Skeletal muscle satellite cell (primary cell): ENCODE measurements at regions not wholly inside any gene's neighbourhood (a gene's known extent, or its start where the extent isn't known, plus 50 kb on each side); places are given as distances from the start of the nearest gene placed in this dataset.
A peak's percentile ranks its signal among the peaks of the same experiment; 100 is the strongest.

ENCODE experiments used
- H3K27me3 ChIP-seq: 2 replicates; pipeline ENCODE4 v1.7.0; 2013; ENCODE audit warnings: low read length; ENCODE audit not compliant: control insufficient read depth, insufficient read depth
- H3K36me3 ChIP-seq: 2 replicates; pipeline ENCODE4 v1.7.0; 2013; ENCODE audit warnings: mild to moderate bottlenecking, control low read depth, low read length; ENCODE audit not compliant: insufficient read depth
- H3K4me1 ChIP-seq: 2 replicates; pipeline ENCODE4 v1.7.0; 2013; ENCODE audit warnings: low read length; ENCODE audit not compliant: control insufficient read depth, insufficient read depth
- H3K4me2 ChIP-seq: 2 replicates; pipeline ENCODE4 v1.7.0; 2013; ENCODE audit warnings: mild to moderate bottlenecking, low read length
- H3K4me3 ChIP-seq: 2 replicates; pipeline ENCODE4 v1.7.0; 2013; ENCODE audit warnings: low read length
- H3K9ac ChIP-seq: 2 replicates; pipeline ENCODE4 v1.7.0; 2013; ENCODE audit warnings: mild to moderate bottlenecking, low read depth, low read length, moderate library complexity
- H3K9me3 ChIP-seq: replicated peaks from 2 replicates; pipeline ENCODE4 v1.7.0; 2013; ENCODE audit warnings: mild to moderate bottlenecking, control low read depth, low read length

- no peak overlapping the region for H3K4me2 ChIP-seq
- H3K9me3 ChIP-seq: no peaks in the 10 kb centered on the region
- H3K4me1 ChIP-seq: no peaks in the 10 kb centered on the region
- no peak overlapping the region for H3K4me3 ChIP-seq
- H3K27me3 ChIP-seq: no peaks in the 10 kb centered on the region
- H3K36me3 ChIP-seq: no peaks in the 10 kb centered on the region
- no peak overlapping the region for H3K9ac ChIP-seq
Observed at GRCh38 chr5:145293716-145294115, 541.4 kb downstream of the PRELID2 start.

GRCh38 chr5:145292278-145292677, 542.9 kb downstream of the PRELID2 start:
- no peak overlapping the region for H3K4me2 ChIP-seq
- H3K9ac ChIP-seq: no peak overlapping the region
- no peaks in the 10 kb centered on the region for H3K9me3 ChIP-seq
- H3K4me1 ChIP-seq: no peaks in the 10 kb centered on the region
- no peaks in the 10 kb centered on the region for H3K36me3 ChIP-seq
- H3K4me3 ChIP-seq: no peak overlapping the region
- H3K27me3 ChIP-seq: no peaks in the 10 kb centered on the region

GRCh38 chr5:145283141-145283810, 551.9 kb downstream of the PRELID2 start:
- peaks cover 14% of the 10 kb centered on the region for H3K4me1 ChIP-seq
- no peaks in the 10 kb centered on the region for H3K27me3 ChIP-seq
- H3K9ac ChIP-seq: no peak overlapping the region
- H3K36me3 ChIP-seq: no peaks in the 10 kb centered on the region
- H3K4me2 ChIP-seq: peak overlapping the region; percentile 24
- H3K4me3 ChIP-seq: no peak overlapping the region
- H3K9me3 ChIP-seq: no peaks in the 10 kb centered on the region

GRCh38 chr5:145280806-145281205, 554.3 kb downstream of the PRELID2 start:
- Histone ChIP-seq H3K36me3 (no peaks in the 10 kb centered on the region), H3K4me2 (no peak overlapping the region), H3K9ac (no peak overlapping the region), H3K4me3 (no peak overlapping the region), H3K9me3 (no peaks in the 10 kb centered on the region), H3K27me3 (no peaks in the 10 kb centered on the region), H3K4me1 (peaks cover 14% of the 10 kb centered on the region)

GRCh38 chr5:145280214-145280613, 554.9 kb downstream of the PRELID2 start:
- no peaks in the 10 kb centered on the region for H3K27me3 ChIP-seq
- H3K9ac ChIP-seq: no peak overlapping the region
- H3K36me3 ChIP-seq: no peaks in the 10 kb centered on the region
- H3K4me2 ChIP-seq: no peak overlapping the region
- no peak overlapping the region for H3K4me3 ChIP-seq
- H3K4me1 ChIP-seq: peaks cover 14% of the 10 kb centered on the region
- H3K9me3 ChIP-seq: no peaks in the 10 kb centered on the region

GRCh38 chr5:145260670-145261069, 574.5 kb downstream of the PRELID2 start:
- H3K27me3 ChIP-seq: no peaks in the 10 kb centered on the region
- H3K9me3 ChIP-seq: no peaks in the 10 kb centered on the region
- no peak overlapping the region for H3K9ac ChIP-seq
- no peak overlapping the region for H3K4me2 ChIP-seq
- H3K36me3 ChIP-seq: no peaks in the 10 kb centered on the region
- no peak overlapping the region for H3K4me3 ChIP-seq
- no peaks in the 10 kb centered on the region for H3K4me1 ChIP-seq

GRCh38 chr5:145247745-145248040, 587.4 kb downstream of the PRELID2 start:
- H3K27me3 ChIP-seq: no peaks in the 10 kb centered on the region
- no peak overlapping the region for H3K4me3 ChIP-seq
- no peak overlapping the region for H3K4me2 ChIP-seq
- H3K4me1 ChIP-seq: peaks cover 45% of the 10 kb centered on the region
- H3K36me3 ChIP-seq: no peaks in the 10 kb centered on the region
- H3K9me3 ChIP-seq: no peaks in the 10 kb centered on the region
- no peak overlapping the region for H3K9ac ChIP-seq

- Histone ChIP-seq H3K4me3 (no peak overlapping the region), H3K9ac (peak overlapping the region; percentile 21), H3K4me1 (peaks cover 45% of the 10 kb centered on the region)
Observed at GRCh38 chr5:145246961-145247744, 588.0 kb downstream of the PRELID2 start.

GRCh38 chr5:145246379-145246778, 588.8 kb downstream of the PRELID2 start:
- no peaks in the 10 kb centered on the region for H3K9me3 ChIP-seq
- H3K9ac ChIP-seq: no peak overlapping the region
- H3K4me1 ChIP-seq: peaks cover 45% of the 10 kb centered on the region
- no peaks in the 10 kb centered on the region for H3K27me3 ChIP-seq
- no peaks in the 10 kb centered on the region for H3K36me3 ChIP-seq
- H3K4me2 ChIP-seq: no peak overlapping the region
- no peak overlapping the region for H3K4me3 ChIP-seq

More at GRCh38 chr5:145246961-145247744, 588.0 kb downstream of the PRELID2 start:
- Histone ChIP-seq H3K4me2 (peak overlapping the region; percentile 4), H3K27me3 (no peaks in the 10 kb centered on the region), H3K9me3 (no peaks in the 10 kb centered on the region), H3K36me3 (no peaks in the 10 kb centered on the region)

GRCh38 chr5:145245354-145245753, 589.8 kb downstream of the PRELID2 start:
- Histone ChIP-seq H3K27me3 (no peaks in the 10 kb centered on the region), H3K4me3 (peak overlapping the region; percentile 34), H3K9ac (peak overlapping the region; percentile 82)

GRCh38 chr5:145244788-145245187, 590.4 kb downstream of the PRELID2 start:
- Histone ChIP-seq H3K4me3 (peak overlapping the region; percentile 34), H3K9me3 (no peaks in the 10 kb centered on the region), H3K36me3 (no peaks in the 10 kb centered on the region), H3K4me1 (peaks cover 45% of the 10 kb centered on the region), H3K27me3 (no peaks in the 10 kb centered on the region), H3K4me2 (peak overlapping the region; percentile 71), H3K9ac (peak overlapping the region; percentile 82)

More at GRCh38 chr5:145245354-145245753, 589.8 kb downstream of the PRELID2 start:
- Histone ChIP-seq H3K4me1 (peaks cover 45% of the 10 kb centered on the region), H3K4me2 (peak overlapping the region; percentile 71), H3K36me3 (no peaks in the 10 kb centered on the region), H3K9me3 (no peaks in the 10 kb centered on the region)

GRCh38 chr5:145244251-145244650, 590.9 kb downstream of the PRELID2 start:
- peak overlapping the region; percentile 63 for H3K9ac ChIP-seq
- peak overlapping the region; percentile 24 for H3K4me2 ChIP-seq
- no peaks in the 10 kb centered on the region for H3K9me3 ChIP-seq
- H3K36me3 ChIP-seq: no peaks in the 10 kb centered on the region
- peak overlapping the region; percentile 12 for H3K4me3 ChIP-seq
- no peaks in the 10 kb centered on the region for H3K27me3 ChIP-seq
- peaks cover 45% of the 10 kb centered on the region for H3K4me1 ChIP-seq
